Activated CD8-positive, alpha-beta T cell treated with anti-CD3 and anti-CD28 coated beads, Interleukin-2, amount 10 ng/mL, durations not matched to agents 7 days and 5 days (primary cell): ENCODE measurements at regions not wholly inside any gene's neighbourhood (a gene's known extent, or its start where the extent isn't known, plus 50 kb on each side); places are given as distances from the start of the nearest gene placed in this dataset.

Experiments
- ATAC-seq: fragments of 150-1000 bp; cut with Tn5 transposase; one replicate; pipeline ENCODE4 v1.10.0; 2021; ENCODE audit warnings: moderate library complexity
- CTCF ChIA-PET: fragments of 350-600 bp; sonication (Branson Sonifier 250); formaldehyde crosslinking; loops from one replicate; lab custom pipeline; 2021; ENCODE audit warnings: antibody characterized with exemption; lab: Charles Lee
- POLR2A ChIA-PET: fragments of 350-600 bp; sonication (Branson Sonifier 250); formaldehyde crosslinking; loops from one replicate; lab custom pipeline; 2021; ENCODE audit warnings: antibody characterized with exemption; lab: Charles Lee
- DNase-seq: peaks from one replicate; pipeline ENCODE4 v3.0.0-alpha.2; 2020
- H3K27ac Mint-ChIP-seq: one replicate; pipeline ENCODE4 v1.8.0; 2021; ENCODE audit warnings: mild to moderate bottlenecking, mixed read lengths
- H3K27me3 Mint-ChIP-seq: one replicate; pipeline ENCODE4 v1.8.0; 2021; ENCODE audit warnings: low read depth, mixed read lengths
- H3K36me3 Mint-ChIP-seq: one replicate; pipeline ENCODE4 v1.8.0; 2021; ENCODE audit warnings: low read depth, mixed read lengths
- H3K4me1 Mint-ChIP-seq: one replicate; pipeline ENCODE4 v1.8.0; 2021; ENCODE audit warnings: low read depth, mixed read lengths
- H3K4me3 Mint-ChIP-seq: one replicate; pipeline ENCODE4 v1.8.0; 2021; ENCODE audit warnings: mild to moderate bottlenecking, mixed read lengths
- H3K9me3 Mint-ChIP-seq: one replicate; pipeline ENCODE4 v1.8.0; 2022; ENCODE audit warnings: mixed read lengths; ENCODE audit not compliant: insufficient read depth

GRCh38 chr6:80647156-80647555 is 540.7 kb downstream of the BCKDHB start:
- ChIA-PET CTCF (no interaction called here), POLR2A (no interaction called here)
- H3K27me3 Mint-ChIP-seq: no peaks in the 10 kb centered on the region
- no peak overlapping the region for H3K27ac Mint-ChIP-seq
- H3K9me3 Mint-ChIP-seq: no peaks in the 10 kb centered on the region
- DNase-seq: no peak
- H3K36me3 Mint-ChIP-seq: no peaks in the 10 kb centered on the region
- ATAC-seq: no peak
- no peak overlapping the region for H3K4me3 Mint-ChIP-seq
- no peaks in the 10 kb centered on the region for H3K4me1 Mint-ChIP-seq

GRCh38 chr6:80643881-80644280 is 537.4 kb downstream of the BCKDHB start:
- H3K9me3 Mint-ChIP-seq: no peaks in the 10 kb centered on the region
- DNase-seq (no peak), ATAC-seq (no peak)
- H3K27ac Mint-ChIP-seq: no peak overlapping the region
- H3K4me1 Mint-ChIP-seq: no peaks in the 10 kb centered on the region
- H3K36me3 Mint-ChIP-seq: no peaks in the 10 kb centered on the region
- ChIA-PET POLR2A (no interaction called here), CTCF (no interaction called here)
- H3K27me3 Mint-ChIP-seq: no peaks in the 10 kb centered on the region
- H3K4me3 Mint-ChIP-seq: no peak overlapping the region

- CTCF ChIA-PET: no interaction called here
- H3K27me3 Mint-ChIP-seq: no peaks in the 10 kb centered on the region
- no peak for DNase-seq
- no peaks in the 10 kb centered on the region for H3K9me3 Mint-ChIP-seq
- H3K4me1 Mint-ChIP-seq: no peaks in the 10 kb centered on the region
- no peak overlapping the region for H3K4me3 Mint-ChIP-seq
- H3K27ac Mint-ChIP-seq: no peak overlapping the region
- POLR2A ChIA-PET: no interaction called here
- no peaks in the 10 kb centered on the region for H3K36me3 Mint-ChIP-seq
- no peak for ATAC-seq
Measured at GRCh38 chr6:80642452-80642851, 536.0 kb downstream of the BCKDHB start.

DNA sequence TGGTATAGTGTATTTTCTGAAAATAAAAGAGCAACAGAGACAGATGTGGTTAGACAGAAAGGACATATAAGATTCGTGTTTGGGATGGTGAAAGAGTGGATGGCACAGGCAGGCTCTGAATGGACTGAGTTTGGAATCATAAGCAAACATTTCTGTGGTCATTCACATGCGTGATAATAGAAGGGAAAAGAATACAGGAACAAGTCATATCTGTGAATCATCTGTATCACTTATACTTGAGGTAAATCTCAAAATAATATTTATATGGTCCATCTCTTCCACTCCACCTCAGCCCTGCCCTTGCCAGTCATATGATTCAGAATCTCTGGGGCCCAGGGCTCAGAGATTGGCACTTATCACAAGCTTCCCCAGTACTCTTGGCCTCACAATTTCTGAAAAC is 535.1 kb downstream of the BCKDHB start:
- Mint-ChIP-seq H3K36me3 (no peaks in the 10 kb centered on the region), H3K27ac (no peak overlapping the region), H3K9me3 (no peaks in the 10 kb centered on the region), H3K4me1 (no peaks in the 10 kb centered on the region), H3K4me3 (no peak overlapping the region), H3K27me3 (no peaks in the 10 kb centered on the region)
- DNase-seq (no peak), ATAC-seq (no peak)
- ChIA-PET CTCF (no interaction called here), POLR2A (no interaction called here)

GRCh38 chr6:80640176-80640575 is 533.7 kb downstream of the BCKDHB start:
- no peak for DNase-seq
- H3K9me3 Mint-ChIP-seq: no peaks in the 10 kb centered on the region
- H3K27me3 Mint-ChIP-seq: no peaks in the 10 kb centered on the region
- POLR2A ChIA-PET: no interaction called here
- no peak overlapping the region for H3K4me3 Mint-ChIP-seq
- CTCF ChIA-PET: no interaction called here
- no peak for ATAC-seq
- H3K36me3 Mint-ChIP-seq: no peaks in the 10 kb centered on the region
- no peaks in the 10 kb centered on the region for H3K4me1 Mint-ChIP-seq
- no peak overlapping the region for H3K27ac Mint-ChIP-seq

- POLR2A ChIA-PET: no interaction called here
Measured at GRCh38 chr6:80639181-80639629, 532.7 kb downstream of the BCKDHB start.

GRCh38 chr6:80638213-80639055 is 532.0 kb downstream of the BCKDHB start:
- no peaks in the 10 kb centered on the region for H3K9me3 Mint-ChIP-seq
- POLR2A ChIA-PET: no interaction called here
- H3K27me3 Mint-ChIP-seq: no peaks in the 10 kb centered on the region
- no peaks in the 10 kb centered on the region for H3K36me3 Mint-ChIP-seq
- ATAC-seq (no peak), DNase-seq (no peak)
- CTCF ChIA-PET: no interaction called here
- H3K4me3 Mint-ChIP-seq: no peak overlapping the region
- no peaks in the 10 kb centered on the region for H3K4me1 Mint-ChIP-seq
- H3K27ac Mint-ChIP-seq: no peak overlapping the region

More at GRCh38 chr6:80639181-80639629, 532.7 kb downstream of the BCKDHB start:
- Mint-ChIP-seq H3K27ac (no peak overlapping the region), H3K27me3 (no peaks in the 10 kb centered on the region), H3K4me3 (no peak overlapping the region), H3K36me3 (no peaks in the 10 kb centered on the region), H3K4me1 (no peaks in the 10 kb centered on the region), H3K9me3 (no peaks in the 10 kb centered on the region)
- ATAC-seq (no peak), DNase-seq (no peak)
- CTCF ChIA-PET: no interaction called here

GRCh38 chr6:80637312-80637711 is 530.8 kb downstream of the BCKDHB start:
- ATAC-seq: no peak
- ChIA-PET POLR2A (no interaction called here), CTCF (no interaction called here)
- H3K4me1 Mint-ChIP-seq: no peaks in the 10 kb centered on the region
- DNase-seq: no peak
- no peak overlapping the region for H3K4me3 Mint-ChIP-seq
- H3K36me3 Mint-ChIP-seq: no peaks in the 10 kb centered on the region
- H3K27me3 Mint-ChIP-seq: no peaks in the 10 kb centered on the region
- no peak overlapping the region for H3K27ac Mint-ChIP-seq
- H3K9me3 Mint-ChIP-seq: no peaks in the 10 kb centered on the region

GRCh38 chr6:80636689-80637088 is 530.2 kb downstream of the BCKDHB start:
- no peaks in the 10 kb centered on the region for H3K27me3 Mint-ChIP-seq
- POLR2A ChIA-PET: no interaction called here
- no peak overlapping the region for H3K27ac Mint-ChIP-seq
- ATAC-seq (no peak), DNase-seq (no peak)
- CTCF ChIA-PET: no interaction called here
- no peaks in the 10 kb centered on the region for H3K9me3 Mint-ChIP-seq
- no peak overlapping the region for H3K4me3 Mint-ChIP-seq
- no peaks in the 10 kb centered on the region for H3K36me3 Mint-ChIP-seq
- no peaks in the 10 kb centered on the region for H3K4me1 Mint-ChIP-seq

- Mint-ChIP-seq H3K4me3 (no peak overlapping the region), H3K36me3 (no peaks in the 10 kb centered on the region), H3K4me1 (no peaks in the 10 kb centered on the region), H3K9me3 (no peaks in the 10 kb centered on the region), H3K27me3 (no peaks in the 10 kb centered on the region), H3K27ac (no peak overlapping the region)
- DNase-seq (no peak), ATAC-seq (no peak)
- ChIA-PET CTCF (no interaction called here), POLR2A (no interaction called here)
Measured at GRCh38 chr6:80633412-80633811, 526.9 kb downstream of the BCKDHB start.

- DNase-seq: no peak
- no peak for ATAC-seq
- no peak overlapping the region for H3K4me3 Mint-ChIP-seq
Measured at GRCh38 chr6:80625405-80625804, 518.9 kb downstream of the BCKDHB start.

DNA sequence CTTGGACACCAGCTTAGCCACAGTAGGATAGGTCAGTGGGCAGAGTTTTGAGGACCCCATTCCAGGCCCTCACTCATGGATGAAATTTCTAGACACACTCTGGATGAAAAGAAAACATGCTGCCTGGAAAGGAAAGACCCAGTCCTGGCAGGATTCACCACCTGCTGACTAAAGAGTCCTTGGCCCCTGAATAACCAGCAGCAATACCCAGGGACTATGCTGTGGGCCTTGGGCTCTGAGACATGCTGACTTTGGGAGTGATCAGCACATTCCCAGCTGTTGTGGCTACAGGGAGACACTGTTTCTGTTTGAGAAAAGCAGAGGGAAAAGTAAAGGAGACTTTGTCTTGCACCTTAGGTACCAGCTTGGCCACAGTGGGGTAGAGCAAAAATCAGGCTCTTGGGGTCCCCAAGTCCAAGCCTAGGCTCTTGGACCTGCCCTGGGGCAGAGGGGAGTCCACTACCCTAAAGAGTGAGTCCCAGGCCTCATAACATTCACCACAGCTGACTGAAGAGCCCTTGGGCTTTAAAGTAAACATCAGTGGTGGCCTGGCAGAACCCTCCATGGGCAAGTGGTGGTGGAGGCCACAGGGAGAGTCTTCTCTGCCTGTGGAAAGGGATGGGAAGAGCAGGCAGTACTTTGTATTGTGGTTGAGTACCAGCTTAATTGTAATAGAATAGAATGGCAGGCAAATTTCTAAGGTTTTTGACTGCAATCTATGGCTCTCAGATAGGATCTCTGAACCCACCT is 516.8 kb downstream of the BCKDHB start:
- ChIA-PET POLR2A (no interaction called here), CTCF (no interaction called here)
- Mint-ChIP-seq H3K27ac (no peak overlapping the region), H3K4me3 (no peak overlapping the region), H3K4me1 (no peaks in the 10 kb centered on the region), H3K27me3 (no peaks in the 10 kb centered on the region), H3K36me3 (no peaks in the 10 kb centered on the region), H3K9me3 (peaks cover 15% of the 10 kb centered on the region)
- DNase-seq (no peak), ATAC-seq (no peak)

More at GRCh38 chr6:80625405-80625804, 518.9 kb downstream of the BCKDHB start:
- Mint-ChIP-seq H3K36me3 (no peaks in the 10 kb centered on the region), H3K9me3 (peaks cover 10% of the 10 kb centered on the region), H3K27me3 (no peaks in the 10 kb centered on the region), H3K27ac (no peak overlapping the region), H3K4me1 (no peaks in the 10 kb centered on the region)
- ChIA-PET CTCF (no interaction called here), POLR2A (no interaction called here)
